Osteoblast (primary cell): ENCODE measurements at regions not wholly inside any gene's neighbourhood (a gene's known extent, or its start where the extent isn't known, plus 50 kb on each side); places are given as distances from the start of the nearest gene placed in this dataset.
A peak's percentile ranks its signal among the peaks of the same experiment; 100 is the strongest.

ENCODE experiments used
- DNase-seq: peaks from one replicate; pipeline ENCODE4 v3.0.0; 2011; ENCODE audit warnings: low spot score, mixed read lengths; ENCODE audit not compliant: insufficient read length; ENCODE audit errors: missing footprints
- H2AFZ ChIP-seq: 2 replicates; pipeline ENCODE4 v1.6.0; 2011; ENCODE audit warnings: mild to moderate bottlenecking, low read length
- H3K27ac ChIP-seq: 2 replicates; pipeline ENCODE4 v1.5.1; 2011; ENCODE audit warnings: mild to moderate bottlenecking, low read depth, low read length, moderate library complexity
- H3K27me3 ChIP-seq: 2 replicates; pipeline ENCODE4 v1.6.0; 2012; ENCODE audit warnings: mild to moderate bottlenecking, control low read depth, inconsistent platforms, low read length, moderate library complexity; ENCODE audit not compliant: insufficient read depth
- H3K36me3 ChIP-seq: 2 replicates; pipeline ENCODE4 v1.5.1; 2011; ENCODE audit warnings: mild to moderate bottlenecking, low read length, control low read depth, moderate library complexity; ENCODE audit not compliant: insufficient read depth
- H3K4me1 ChIP-seq: 2 replicates; pipeline ENCODE4 v1.5.1; 2011; ENCODE audit warnings: mild to moderate bottlenecking, low read length, control low read depth, moderate library complexity; ENCODE audit not compliant: insufficient read depth
- H3K4me2 ChIP-seq: 2 replicates; pipeline ENCODE4 v1.6.0; 2011; ENCODE audit warnings: mild to moderate bottlenecking, low read length; ENCODE audit not compliant: insufficient read depth
- H3K4me3 ChIP-seq: fragments of 200-600 bp; sonication (generic); 3 replicates; pipeline ENCODE4 v1.5.1; 2012; ENCODE audit warnings: mild to moderate bottlenecking, low read length, inconsistent platforms; ENCODE audit not compliant: insufficient read depth
- H3K79me2 ChIP-seq: 2 replicates; pipeline ENCODE4 v1.6.0; 2012; ENCODE audit warnings: mild to moderate bottlenecking, low read length, control low read depth, inconsistent platforms; ENCODE audit not compliant: insufficient read depth
- H3K9me3 ChIP-seq: 2 replicates; pipeline ENCODE4 v1.5.1; 2011; ENCODE audit warnings: low read depth, low read length, control low read depth
- H4K20me1 ChIP-seq: 2 replicates; pipeline ENCODE4 v1.6.0; 2012; ENCODE audit warnings: mild to moderate bottlenecking, low read length, control low read depth; ENCODE audit not compliant: insufficient read depth
- CTCF ChIP-seq: IDR thresholded peaks from 2 replicates; pipeline ENCODE4 v1.5.1; 2011; ENCODE audit warnings: mild to moderate bottlenecking, low read depth, low read length, moderate library complexity; ENCODE audit errors: extremely low read depth

- H3K4me2 ChIP-seq, result peak overlapping the region; percentile 50
- H3K27ac ChIP-seq, result no peak overlapping the region
- peaks cover 9% of the 10 kb centered on the region for H3K4me1 ChIP-seq
- H3K79me2 ChIP-seq, result no peaks in the 10 kb centered on the region
- no peaks in the 10 kb centered on the region for H4K20me1 ChIP-seq
- no peak for TF ChIP-seq CTCF
- H3K36me3 ChIP-seq, result no peaks in the 10 kb centered on the region
- DNase-seq, result peak; percentile 73
- H3K27me3 ChIP-seq, result no peaks in the 10 kb centered on the region
- no peak overlapping the region for H2AFZ ChIP-seq
- no peaks in the 10 kb centered on the region for H3K9me3 ChIP-seq
- H3K4me3 ChIP-seq, result no peak overlapping the region
Observed at GRCh38 chr9:79917421-79917820, 345.7 kb downstream of the TLE4 start.

GRCh38 chr9:79913867-79914266 is 342.1 kb downstream of the TLE4 start:
- Histone ChIP-seq H3K4me3 (no peak overlapping the region), H3K9me3 (no peaks in the 10 kb centered on the region), H3K4me1 (peaks cover 9% of the 10 kb centered on the region), H3K36me3 (no peaks in the 10 kb centered on the region), H3K4me2 (no peak overlapping the region), H3K27ac (no peak overlapping the region), H3K27me3 (no peaks in the 10 kb centered on the region), H4K20me1 (no peaks in the 10 kb centered on the region), H3K79me2 (no peaks in the 10 kb centered on the region), H2AFZ (no peak overlapping the region)
- TF ChIP-seq CTCF, result no peak
- DNase-seq, result no peak

- peak; percentile 68 for DNase-seq
- peaks cover 4% of the 10 kb centered on the region for H3K4me1 ChIP-seq
- no peaks in the 10 kb centered on the region for H3K9me3 ChIP-seq
- no peaks in the 10 kb centered on the region for H3K79me2 ChIP-seq
- no peaks in the 10 kb centered on the region for H3K36me3 ChIP-seq
- no peak for TF ChIP-seq CTCF
- no peak overlapping the region for H3K4me2 ChIP-seq
- H4K20me1 ChIP-seq, result no peaks in the 10 kb centered on the region
- H3K27ac ChIP-seq, result no peak overlapping the region
- no peaks in the 10 kb centered on the region for H3K27me3 ChIP-seq
- no peak overlapping the region for H2AFZ ChIP-seq
- no peak overlapping the region for H3K4me3 ChIP-seq
Observed at GRCh38 chr9:79912318-79913070, 340.7 kb downstream of the TLE4 start.

GRCh38 chr9:79911724-79912123 is 340.0 kb downstream of the TLE4 start:
- Histone ChIP-seq H2AFZ (no peak overlapping the region), H3K36me3 (no peaks in the 10 kb centered on the region), H3K4me1 (no peaks in the 10 kb centered on the region), H3K27ac (no peak overlapping the region), H3K9me3 (no peaks in the 10 kb centered on the region), H3K27me3 (no peaks in the 10 kb centered on the region), H3K79me2 (no peaks in the 10 kb centered on the region), H3K4me2 (no peak overlapping the region), H4K20me1 (no peaks in the 10 kb centered on the region), H3K4me3 (no peak overlapping the region)
- no peak for DNase-seq
- TF ChIP-seq CTCF, result no peak
